ENCODE measurements at regions not wholly inside any gene's neighbourhood (a gene's known extent, or its start where the extent isn't known, plus 50 kb on each side); places are given as distances from the start of the nearest gene placed in this dataset.

GRCh38 chr6:47094241-47094925, 52.3 kb upstream of the ADGRF1 start:
- H3K4me3 ChIP-seq (ENCODE audit: low read length) = no peak overlapping the region
- DNase-seq (ENCODE audit: low read depth, low spot score) = no peak

- DNase-seq (ENCODE audit: low read depth, low spot score) = no peak
- no peak overlapping the region for H3K4me3 ChIP-seq (ENCODE audit: low read length)
Measured at GRCh38 chr6:47093169-47093568, 51.0 kb upstream of the ADGRF1 start.

GRCh38 chr6:47091886-47092668, 49.9 kb upstream of the ADGRF1 start:
- no peak for DNase-seq (ENCODE audit: low read depth, low spot score)
- H3K4me3 ChIP-seq (ENCODE audit: low read length) = no peak overlapping the region
